Stimulated activated CD4-positive, alpha-beta T cell treated with anti-CD3 and anti-CD28 coated beads, Interleukin-15, amount 100 ng/mL, for 48 hours (primary cell): ENCODE measurements at regions not wholly inside any gene's neighbourhood (a gene's known extent, or its start where the extent isn't known, plus 50 kb on each side); places are given as distances from the start of the nearest gene placed in this dataset.

Experiments used
- DNase-seq, 2 donors: peaks; one replicate each; pipeline ENCODE4 v3.0.0-alpha.2; 2020; ENCODE audit warnings: low read depth in 2 of 2

- no peak for DNase-seq
Measured at GRCh38 chr2:219692521-219692920, 65.1 kb downstream of the SLC4A3 start.

GRCh38 chr2:219695145-219695709 lies 67.8 kb downstream of the SLC4A3 start:
- DNase-seq = no peak

- DNase-seq = no peak
Measured at GRCh38 chr2:219697811-219698747, 70.6 kb downstream of the SLC4A3 start.

GRCh38 chr2:219698748-219699439 lies 71.5 kb downstream of the SLC4A3 start:
- no peak for DNase-seq

- DNase-seq = no peak
Measured at GRCh38 chr2:219699440-219699821, 72.0 kb downstream of the SLC4A3 start.

- DNase-seq = no peak
Measured at GRCh38 chr2:219701847-219702634, 74.6 kb downstream of the SLC4A3 start.

GRCh38 chr2:219702796-219703545 lies 75.5 kb downstream of the SLC4A3 start:
- DNase-seq = no peak

- DNase-seq = no peak
Measured at GRCh38 chr2:219704878-219705277, 77.4 kb downstream of the SLC4A3 start.

GRCh38 chr2:219706823-219707281 lies 79.4 kb downstream of the SLC4A3 start:
- no peak for DNase-seq

GRCh38 chr2:219707496-219708285 lies 80.3 kb downstream of the SLC4A3 start:
- DNase-seq = no peak

- DNase-seq = no peak
Measured at GRCh38 chr2:219709331-219709761, 81.9 kb downstream of the SLC4A3 start.

GRCh38 chr2:219713110-219713509 lies 85.7 kb downstream of the SLC4A3 start:
- DNase-seq = no peak

GRCh38 chr2:219714681-219715400 lies 87.4 kb downstream of the SLC4A3 start:
- no peak for DNase-seq

GRCh38 chr2:219718066-219718465 lies 90.6 kb downstream of the SLC4A3 start:
- DNase-seq = no peak

GRCh38 chr2:219719521-219719920 lies 92.1 kb downstream of the SLC4A3 start:
- DNase-seq = no peak

- no peak for DNase-seq
Measured at GRCh38 chr2:219720956-219721355, 93.5 kb downstream of the SLC4A3 start.

GRCh38 chr2:219722276-219722879 lies 94.9 kb downstream of the SLC4A3 start:
- no peak for DNase-seq

GRCh38 chr2:219723311-219723710 lies 95.9 kb downstream of the SLC4A3 start:
- no peak for DNase-seq

GRCh38 chr2:219724628-219725027 lies 97.2 kb downstream of the SLC4A3 start:
- DNase-seq = no peak
